OCI-LY7 (cell line): ENCODE measurements at regions not wholly inside any gene's neighbourhood (a gene's known extent, or its start where the extent isn't known, plus 50 kb on each side); places are given as distances from the start of the nearest gene placed in this dataset.

Experiments used
- BruUV-seq: library from RNA; stranded (reverse); fragments of 400-500 nt; replicated peaks from 2 replicates; lab custom pipeline; 2021; lab: Mats Ljungman, UMichigan
- CTCF ChIA-PET: fragments of 300-600 bp; sonication (Branson Sonifier 250); formaldehyde crosslinking; loops from one replicate; lab custom pipeline; 2022; ENCODE audit warnings: antibody characterized with exemption; ENCODE audit not compliant: unreplicated experiment; lab: Charles Lee
- POLR2A ChIA-PET: fragments of 300-600 bp; sonication (Branson Sonifier 250); formaldehyde crosslinking; loops from one replicate; lab custom pipeline; 2022; ENCODE audit warnings: antibody characterized with exemption; lab: Charles Lee
- DNase-seq: peaks from one replicate; pipeline ENCODE4 v3.0.0-alpha.2; 2015; ENCODE audit warnings: low spot score
- H2AFZ ChIP-seq: fragments of 200-600 bp; sonication (generic), shearing (Covaris generic); 2 replicates; pipeline ENCODE4 v1.6.1; 2014; ENCODE audit warnings: mild to moderate bottlenecking, antibody characterized with exemption, low read length, moderate library complexity
- H3K27ac ChIP-seq: fragments of 200-600 bp; sonication (generic); 2 replicates; pipeline ENCODE4 v1.5.1; 2014; ENCODE audit warnings: mixed run types, low read depth, mild to moderate bottlenecking, moderate library complexity, low read length, inconsistent platforms; ENCODE audit not compliant: poor library complexity, severe bottlenecking
- H3K36me3 ChIP-seq: fragments of 200-600 bp; sonication (generic); 2 replicates; pipeline ENCODE4 v1.6.1; 2014; ENCODE audit warnings: mild to moderate bottlenecking, antibody characterized with exemption, low read length, moderate library complexity, mixed read lengths; ENCODE audit not compliant: insufficient read depth
- H3K4me1 ChIP-seq: fragments of 200-600 bp; sonication (generic); 2 replicates; pipeline ENCODE4 v1.5.1; 2014; ENCODE audit warnings: mild to moderate bottlenecking, low read length; ENCODE audit not compliant: insufficient read depth, poor library complexity, severe bottlenecking
- H3K4me2 ChIP-seq: fragments of 200-600 bp; sonication (generic); 2 replicates; pipeline ENCODE4 v1.6.1; 2014; ENCODE audit warnings: mild to moderate bottlenecking, low read length
- H3K4me3 ChIP-seq: fragments of 200-600 bp; sonication (generic); 2 replicates; pipeline ENCODE4 v1.5.1; 2014; ENCODE audit warnings: mild to moderate bottlenecking, low read depth, low read length; ENCODE audit not compliant: poor library complexity, severe bottlenecking
- H3K79me2 ChIP-seq: fragments of 200-600 bp; sonication (generic); 2 replicates; pipeline ENCODE4 v1.6.1; 2016; ENCODE audit warnings: low read depth, mild to moderate bottlenecking, low read length, moderate library complexity, mixed read lengths; ENCODE audit not compliant: insufficient read depth
- H3K9me2 ChIP-seq: fragments of 200-600 bp; sonication (generic); 2 replicates; pipeline ENCODE4 v1.6.1; 2016; ENCODE audit warnings: mild to moderate bottlenecking, low read length, mixed read lengths; ENCODE audit not compliant: insufficient read depth
- H3K9me3 ChIP-seq: fragments of 200-600 bp; sonication (generic); 2 replicates; pipeline ENCODE4 v1.6.1; 2014; ENCODE audit warnings: mild to moderate bottlenecking, mixed run types, low read length, mixed read lengths
- H4K20me1 ChIP-seq: fragments of 200-600 bp; sonication (generic); 2 replicates; pipeline ENCODE4 v1.6.1; 2014; ENCODE audit warnings: mild to moderate bottlenecking, antibody characterized with exemption, low read length, moderate library complexity, mixed read lengths; ENCODE audit not compliant: insufficient read depth
- CTCF ChIP-seq: fragments of 200-600 bp; sonication (generic); conservative IDR thresholded peaks from 2 replicates; pipeline ENCODE4 v1.5.1; 2014; ENCODE audit warnings: mild to moderate bottlenecking, antibody characterized with exemption, low read length, moderate library complexity, mixed read lengths
- EZH2phosphoT487 ChIP-seq: fragments of 200-600 bp; sonication (generic); IDR thresholded peaks from 2 replicates; pipeline ENCODE4 v1.6.1; 2018; ENCODE audit warnings: low read depth, borderline replicate concordance, mild to moderate bottlenecking, mixed run types, antibody characterized with exemption, low read length, moderate library complexity, mixed read lengths
- intact Hi-C: fragments of 100-400 bp; cut with micrococcal nuclease; formaldehyde crosslinking; loops from one replicate; pipeline ENCODE4 v1.10.0; 2022; ENCODE audit not compliant: unreplicated experiment

- CTCF ChIA-PET, result no interaction called here
- Histone ChIP-seq H3K79me2 (no peaks in the 10 kb centered on the region), H3K9me2 (no peaks in the 10 kb centered on the region), H3K27ac (no peak overlapping the region), H3K4me3 (no peak overlapping the region), H3K4me1 (no peaks in the 10 kb centered on the region), H3K36me3 (no peaks in the 10 kb centered on the region), H4K20me1 (no peaks in the 10 kb centered on the region), H2AFZ (no peak overlapping the region), H3K4me2 (no peak overlapping the region), H3K9me3 (no peaks in the 10 kb centered on the region)
- DNase-seq, result no peak
- intact Hi-C loops, result no loop called here
- POLR2A ChIA-PET, result no interaction called here
- TF ChIP-seq CTCF (no peak), EZH2phosphoT487 (no peak)
- no TSS peak for BruUV-seq
These were observed 87.3 kb downstream of the INHBB start for GRCh38 chr2:120432976-120433815.

GRCh38 chr2:120433816-120434290, 87.9 kb downstream of the INHBB start:
- no TSS peak for BruUV-seq
- POLR2A ChIA-PET, result no interaction called here
- no peak for DNase-seq
- H3K4me2 ChIP-seq, result no peak overlapping the region
- H3K4me1 ChIP-seq, result no peaks in the 10 kb centered on the region
- H4K20me1 ChIP-seq, result no peaks in the 10 kb centered on the region
- H3K9me2 ChIP-seq, result no peaks in the 10 kb centered on the region
- no peak overlapping the region for H3K27ac ChIP-seq
- no peaks in the 10 kb centered on the region for H3K9me3 ChIP-seq
- no peak for TF ChIP-seq EZH2phosphoT487
- no peak for TF ChIP-seq CTCF
- no peaks in the 10 kb centered on the region for H3K79me2 ChIP-seq
- CTCF ChIA-PET, result no interaction called here
- no peaks in the 10 kb centered on the region for H3K36me3 ChIP-seq
- no peak overlapping the region for H3K4me3 ChIP-seq
- H2AFZ ChIP-seq, result no peak overlapping the region
- intact Hi-C loops, result no loop called here
